MCF 10A (cell line): ENCODE measurements at regions not wholly inside any gene's neighbourhood (a gene's known extent, or its start where the extent isn't known, plus 50 kb on each side); places are given as distances from the start of the nearest gene placed in this dataset.
"Not testable (repeated sequence)": the region's sequence is repeated elsewhere in the genome, so short reads cannot be mapped to it uniquely, and the experiment has no call there.

Experiments used
- BruUV-seq: library from RNA; stranded (reverse); fragments of 400-500 nt; replicated peaks from 2 replicates; lab custom pipeline; 2021; lab: Mats Ljungman, UMichigan
- CTCF ChIA-PET: fragments of 300-600 bp; sonication (Branson Sonifier 250); formaldehyde crosslinking; extraction: SDS; loops from one replicate; lab custom pipeline; 2021; ENCODE audit warnings: antibody characterized with exemption, inconsistent platforms; lab: Yijun Ruan, JAX
- POLR2A ChIA-PET: fragments of 300-600, 350-650 bp; sonication (Branson Sonifier 250); formaldehyde crosslinking; extraction: SDS; loops from one replicate; lab custom pipeline; 2020; ENCODE audit warnings: antibody characterized with exemption, inconsistent platforms; lab: Yijun Ruan, JAX
- DNase-seq: peaks from one replicate; pipeline ENCODE4 v3.0.0-alpha.2; 2018; ENCODE audit not compliant: unreplicated experiment
- H3K27ac Mint-ChIP-seq: one replicate; pipeline ENCODE4 v1.8.0; 2022; ENCODE audit warnings: mild to moderate bottlenecking, low read depth, mixed read lengths; ENCODE audit not compliant: unreplicated experiment
- H3K27me3 Mint-ChIP-seq: one replicate; pipeline ENCODE4 v1.8.0; 2022; ENCODE audit warnings: mixed read lengths; ENCODE audit not compliant: insufficient read depth, unreplicated experiment
- H3K36me3 Mint-ChIP-seq: one replicate; pipeline ENCODE4 v1.8.0; 2022; ENCODE audit warnings: mild to moderate bottlenecking, moderate library complexity, mixed read lengths; ENCODE audit not compliant: insufficient read depth, unreplicated experiment
- H3K4me1 Mint-ChIP-seq: one replicate; pipeline ENCODE4 v1.8.0; 2022; ENCODE audit warnings: mixed read lengths; ENCODE audit not compliant: insufficient read depth, unreplicated experiment
- H3K4me3 Mint-ChIP-seq: one replicate; pipeline ENCODE4 v1.8.0; 2022; ENCODE audit warnings: mild to moderate bottlenecking, moderate library complexity, mixed read lengths; ENCODE audit not compliant: unreplicated experiment
- H3K9me3 Mint-ChIP-seq: one replicate; pipeline ENCODE4 v1.8.0; 2022; ENCODE audit warnings: mixed read lengths; ENCODE audit not compliant: unreplicated experiment
- CTCF ChIP-seq: fragments of 200-600 bp; IDR thresholded peaks from one replicate; pipeline ENCODE4 v1.8.0; 2022; ENCODE audit warnings: antibody characterized with exemption, mild to moderate bottlenecking; ENCODE audit not compliant: unreplicated experiment
- intact Hi-C: fragments of 100-400 bp; cut with micrococcal nuclease; formaldehyde crosslinking; loops from 2 replicates; pipeline ENCODE4 v1.14.1; 2022

- H3K4me1 Mint-ChIP-seq, H3K36me3 Mint-ChIP-seq, H3K9me3 Mint-ChIP-seq, H3K4me3 Mint-ChIP-seq, H3K27ac Mint-ChIP-seq, H3K27me3 Mint-ChIP-seq, intact Hi-C loops, BruUV-seq, POLR2A ChIA-PET: not testable (repeated sequence)
- peak; percentile 35 for DNase-seq
- TF ChIP-seq CTCF: peak; percentile 30
- CTCF ChIA-PET: interaction anchor here (1.7 kb wide), 1 partner anchor 39 kb away, joined by 6 read pairs; no protein-coding TSS in a partner anchor
These were observed 129.4 kb upstream of the AKAP13 start for GRCh38 chr15:85250938-85251542.

GRCh38 chr15:85253196-85253915, 127.0 kb upstream of the AKAP13 start:
- DNase-seq: peak; percentile 59
- H3K4me3 Mint-ChIP-seq, BruUV-seq, POLR2A ChIA-PET, H3K27ac Mint-ChIP-seq, H3K27me3 Mint-ChIP-seq, H3K9me3 Mint-ChIP-seq, H3K36me3 Mint-ChIP-seq, intact Hi-C loops, H3K4me1 Mint-ChIP-seq, CTCF ChIA-PET: not testable (repeated sequence)

DNA sequence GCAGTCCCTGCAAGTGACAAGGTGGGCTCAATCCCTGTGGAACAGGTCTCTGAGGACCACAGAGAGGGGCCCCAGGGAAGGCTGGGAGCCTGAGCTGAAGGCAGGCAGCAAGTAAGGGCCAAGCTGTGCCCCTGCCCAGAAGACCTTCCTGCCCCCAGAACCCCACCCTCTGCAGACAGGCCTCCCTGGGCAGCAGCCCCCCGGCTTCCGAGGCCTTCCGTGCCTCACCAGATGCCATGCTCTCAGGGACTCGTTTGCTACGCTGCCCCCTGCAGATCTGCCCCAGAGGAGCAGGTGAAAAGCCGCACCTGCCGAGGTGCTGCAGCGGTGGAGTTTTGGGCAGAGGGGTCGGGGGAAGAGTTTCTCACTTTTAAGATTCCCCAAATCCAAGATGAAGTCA, 125.4 kb upstream of the AKAP13 start:
- DNase-seq, POLR2A ChIA-PET, CTCF ChIA-PET, H3K36me3 Mint-ChIP-seq, BruUV-seq, H3K27me3 Mint-ChIP-seq, intact Hi-C loops, H3K9me3 Mint-ChIP-seq, H3K27ac Mint-ChIP-seq, H3K4me1 Mint-ChIP-seq, H3K4me3 Mint-ChIP-seq: not testable (repeated sequence)

GRCh38 chr15:85255502-85255901, 124.9 kb upstream of the AKAP13 start:
- H3K9me3 Mint-ChIP-seq, DNase-seq, H3K4me3 Mint-ChIP-seq, H3K4me1 Mint-ChIP-seq, BruUV-seq, CTCF ChIA-PET, H3K27me3 Mint-ChIP-seq, H3K36me3 Mint-ChIP-seq, POLR2A ChIA-PET, intact Hi-C loops, H3K27ac Mint-ChIP-seq: not testable (repeated sequence)

GRCh38 chr15:85256009-85256997, 124.1 kb upstream of the AKAP13 start:
- H3K27ac Mint-ChIP-seq, H3K27me3 Mint-ChIP-seq, H3K36me3 Mint-ChIP-seq, H3K4me1 Mint-ChIP-seq, DNase-seq, POLR2A ChIA-PET, H3K9me3 Mint-ChIP-seq, intact Hi-C loops, H3K4me3 Mint-ChIP-seq, CTCF ChIA-PET, BruUV-seq: not testable (repeated sequence)

- DNase-seq, H3K27ac Mint-ChIP-seq, CTCF ChIA-PET, H3K9me3 Mint-ChIP-seq, H3K36me3 Mint-ChIP-seq, POLR2A ChIA-PET, H3K4me3 Mint-ChIP-seq, H3K4me1 Mint-ChIP-seq, intact Hi-C loops, BruUV-seq, H3K27me3 Mint-ChIP-seq: not testable (repeated sequence)
These were observed 122.3 kb upstream of the AKAP13 start for GRCh38 chr15:85258062-85258445.

DNA sequence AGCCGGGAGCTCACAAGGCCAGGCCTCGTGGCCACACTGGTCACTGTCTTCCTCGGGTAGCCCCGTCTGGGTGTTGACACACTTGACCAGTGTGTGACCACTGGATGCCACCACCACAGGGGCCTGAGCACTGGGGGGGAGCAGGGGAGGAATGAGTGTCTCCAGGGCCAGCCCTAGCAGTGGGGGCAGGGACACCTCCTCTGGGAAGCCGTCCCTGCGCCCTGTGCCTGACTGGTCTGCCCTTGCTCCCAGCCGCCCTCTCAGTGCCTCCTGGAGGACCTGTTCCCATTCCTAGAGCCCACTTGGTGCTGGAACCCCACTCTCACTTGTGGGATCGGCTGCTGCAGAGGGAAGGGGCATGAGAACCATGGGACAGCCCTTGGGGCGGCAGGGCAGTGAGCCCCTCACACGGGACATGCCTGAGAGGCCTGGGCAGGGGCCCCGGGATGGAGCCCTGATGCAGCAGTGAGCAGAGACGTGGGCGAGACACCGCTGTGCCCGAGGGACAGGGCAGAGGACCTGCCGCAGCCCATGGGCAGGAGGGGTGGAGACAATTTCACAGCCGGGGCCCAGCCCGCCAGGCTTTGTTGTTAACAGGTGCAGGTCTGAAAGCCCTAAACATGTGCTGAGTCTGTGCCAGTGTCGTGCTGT, 121.7 kb upstream of the AKAP13 start:
- POLR2A ChIA-PET, H3K9me3 Mint-ChIP-seq, H3K36me3 Mint-ChIP-seq, CTCF ChIA-PET, H3K27ac Mint-ChIP-seq, H3K4me1 Mint-ChIP-seq, H3K27me3 Mint-ChIP-seq, H3K4me3 Mint-ChIP-seq, intact Hi-C loops, BruUV-seq, DNase-seq: not testable (repeated sequence)

DNA sequence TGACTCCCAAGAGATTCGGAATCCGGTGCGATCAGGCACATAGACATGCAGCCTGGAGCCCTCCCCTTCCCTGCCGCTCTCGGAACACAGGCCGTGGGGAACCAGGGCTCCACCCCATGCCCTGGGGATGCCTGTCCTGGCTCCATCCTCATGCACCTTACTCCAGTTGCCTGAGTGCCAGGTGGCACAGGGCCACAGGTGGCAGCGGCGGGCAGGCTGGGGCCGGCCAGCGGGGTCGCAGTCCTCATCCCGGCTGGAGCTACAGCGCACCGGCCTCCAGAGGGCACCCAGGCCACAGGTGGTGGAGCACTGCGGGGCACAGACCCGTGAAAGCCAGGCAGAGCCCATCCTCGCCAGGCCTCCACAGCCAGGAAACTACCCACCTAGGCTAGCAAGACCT, 119.9 kb upstream of the AKAP13 start:
- H3K9me3 Mint-ChIP-seq, H3K4me3 Mint-ChIP-seq, BruUV-seq, H3K4me1 Mint-ChIP-seq, H3K36me3 Mint-ChIP-seq, CTCF ChIA-PET, H3K27ac Mint-ChIP-seq, POLR2A ChIA-PET, H3K27me3 Mint-ChIP-seq, DNase-seq, intact Hi-C loops: not testable (repeated sequence)
